A673 (cell line): ENCODE measurements at regions not wholly inside any gene's neighbourhood (a gene's known extent, or its start where the extent isn't known, plus 50 kb on each side); places are given as distances from the start of the nearest gene placed in this dataset.

ENCODE experiments used
- EZH2 ChIP-seq: fragments of 200-600 bp; sonication (generic); IDR thresholded peaks from 2 replicates; pipeline ENCODE4 v1.6.1; 2017; ENCODE audit warnings: borderline replicate concordance, low read depth, mild to moderate bottlenecking, mixed read lengths, antibody characterized with exemption, low read length; ENCODE audit not compliant: poor library complexity, severe bottlenecking
- TF ChIP-seq, protein P1 (sequence below): fragments of 300-800, 200-600 bp; sonication (generic); conservative IDR thresholded peaks from 2 replicates; pipeline ENCODE4 v1.5.1; 2017; ENCODE audit warnings: low read depth, mild to moderate bottlenecking, antibody characterized with exemption, low read length, moderate library complexity, mixed read lengths

DNA sequence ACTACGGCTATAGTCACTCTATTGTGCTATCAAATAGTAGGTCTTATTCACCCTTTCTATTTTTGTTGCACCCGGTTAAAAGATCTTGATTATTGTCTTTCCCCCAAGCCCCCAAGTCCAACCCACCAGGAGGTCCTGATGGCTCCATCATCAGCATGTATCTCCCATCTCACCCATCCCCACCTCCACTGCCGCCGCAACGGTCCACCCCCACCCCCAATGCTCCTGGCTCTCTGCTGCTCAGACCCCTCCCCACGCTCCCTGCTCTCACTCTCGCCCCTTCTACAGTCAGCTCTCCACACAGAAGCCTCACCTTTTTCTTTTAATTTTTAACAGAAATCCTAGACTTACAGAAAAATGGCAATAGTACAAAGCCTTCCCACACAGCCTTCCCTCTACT, 51.5 kb upstream of the SH3PXD2B start:
- TF ChIP-seq, protein P1, sequence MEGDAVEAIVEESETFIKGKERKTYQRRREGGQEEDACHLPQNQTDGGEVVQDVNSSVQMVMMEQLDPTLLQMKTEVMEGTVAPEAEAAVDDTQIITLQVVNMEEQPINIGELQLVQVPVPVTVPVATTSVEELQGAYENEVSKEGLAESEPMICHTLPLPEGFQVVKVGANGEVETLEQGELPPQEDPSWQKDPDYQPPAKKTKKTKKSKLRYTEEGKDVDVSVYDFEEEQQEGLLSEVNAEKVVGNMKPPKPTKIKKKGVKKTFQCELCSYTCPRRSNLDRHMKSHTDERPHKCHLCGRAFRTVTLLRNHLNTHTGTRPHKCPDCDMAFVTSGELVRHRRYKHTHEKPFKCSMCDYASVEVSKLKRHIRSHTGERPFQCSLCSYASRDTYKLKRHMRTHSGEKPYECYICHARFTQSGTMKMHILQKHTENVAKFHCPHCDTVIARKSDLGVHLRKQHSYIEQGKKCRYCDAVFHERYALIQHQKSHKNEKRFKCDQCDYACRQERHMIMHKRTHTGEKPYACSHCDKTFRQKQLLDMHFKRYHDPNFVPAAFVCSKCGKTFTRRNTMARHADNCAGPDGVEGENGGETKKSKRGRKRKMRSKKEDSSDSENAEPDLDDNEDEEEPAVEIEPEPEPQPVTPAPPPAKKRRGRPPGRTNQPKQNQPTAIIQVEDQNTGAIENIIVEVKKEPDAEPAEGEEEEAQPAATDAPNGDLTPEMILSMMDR: no peak
- no peak for TF ChIP-seq EZH2
